Endothelial cell (in vitro differentiated cells): ENCODE measurements at regions not wholly inside any gene's neighbourhood (a gene's known extent, or its start where the extent isn't known, plus 50 kb on each side); places are given as distances from the start of the nearest gene placed in this dataset.

Source experiments
- DNase-seq: peaks from one replicate; pipeline ENCODE4 v3.0.0; 2021; ENCODE audit warnings: low spot score
- H3K27ac Mint-ChIP-seq: one replicate; pipeline ENCODE4 v1.8.0; 2021; ENCODE audit warnings: mixed read lengths, inconsistent platforms; ENCODE audit not compliant: unreplicated experiment
- H3K27me3 Mint-ChIP-seq: one replicate; pipeline ENCODE4 v1.8.0; 2021; ENCODE audit warnings: mild to moderate bottlenecking, moderate library complexity, mixed read lengths, inconsistent platforms; ENCODE audit not compliant: unreplicated experiment
- H3K36me3 Mint-ChIP-seq: one replicate; pipeline ENCODE4 v1.8.0; 2021; ENCODE audit warnings: mild to moderate bottlenecking, low read depth, mixed read lengths, inconsistent platforms; ENCODE audit not compliant: unreplicated experiment
- H3K4me1 Mint-ChIP-seq: one replicate; pipeline ENCODE4 v1.8.0; 2021; ENCODE audit warnings: mild to moderate bottlenecking, mixed read lengths, inconsistent platforms; ENCODE audit not compliant: unreplicated experiment
- H3K4me3 Mint-ChIP-seq: one replicate; pipeline ENCODE4 v1.8.0; 2021; ENCODE audit warnings: mild to moderate bottlenecking, mixed read lengths, inconsistent platforms; ENCODE audit not compliant: unreplicated experiment
- H3K9me3 Mint-ChIP-seq: one replicate; pipeline ENCODE4 v1.8.0; 2021; ENCODE audit warnings: mixed read lengths, inconsistent platforms; ENCODE audit not compliant: unreplicated experiment
- CTCF ChIP-seq: fragments of 200-600 bp; sonication (generic); IDR thresholded peaks from one replicate; pipeline ENCODE4 v1.5.0; 2021; ENCODE audit warnings: antibody characterized with exemption; ENCODE audit not compliant: unreplicated experiment

- no peak for DNase-seq
- no peaks in the 10 kb centered on the region for H3K27me3 Mint-ChIP-seq
- no peak overlapping the region for H3K27ac Mint-ChIP-seq
- H3K4me1 Mint-ChIP-seq = no peaks in the 10 kb centered on the region
- H3K4me3 Mint-ChIP-seq = no peak overlapping the region
- no peaks in the 10 kb centered on the region for H3K36me3 Mint-ChIP-seq
- no peak for TF ChIP-seq CTCF
- no peaks in the 10 kb centered on the region for H3K9me3 Mint-ChIP-seq
Observed at GRCh38 chr5:163846512-163846911, 341.1 kb downstream of the MAT2B start.

GRCh38 chr5:163855754-163856153 is 350.3 kb downstream of the MAT2B start:
- no peaks in the 10 kb centered on the region for H3K36me3 Mint-ChIP-seq
- no peak overlapping the region for H3K4me3 Mint-ChIP-seq
- H3K27me3 Mint-ChIP-seq = no peaks in the 10 kb centered on the region
- H3K9me3 Mint-ChIP-seq = no peaks in the 10 kb centered on the region
- DNase-seq = no peak
- no peak overlapping the region for H3K27ac Mint-ChIP-seq
- TF ChIP-seq CTCF = no peak
- no peaks in the 10 kb centered on the region for H3K4me1 Mint-ChIP-seq

- Mint-ChIP-seq H3K4me1 (no peaks in the 10 kb centered on the region), H3K9me3 (no peaks in the 10 kb centered on the region), H3K27ac (no peak overlapping the region), H3K27me3 (no peaks in the 10 kb centered on the region), H3K4me3 (no peak overlapping the region), H3K36me3 (no peaks in the 10 kb centered on the region)
- DNase-seq = no peak
- no peak for TF ChIP-seq CTCF
Observed at GRCh38 chr5:163861670-163862069, 356.3 kb downstream of the MAT2B start.

GRCh38 chr5:163867324-163867723 is 361.9 kb downstream of the MAT2B start:
- no peaks in the 10 kb centered on the region for H3K27me3 Mint-ChIP-seq
- H3K36me3 Mint-ChIP-seq = no peaks in the 10 kb centered on the region
- no peak for TF ChIP-seq CTCF
- H3K4me3 Mint-ChIP-seq = no peak overlapping the region
- H3K4me1 Mint-ChIP-seq = no peaks in the 10 kb centered on the region
- DNase-seq = no peak
- no peak overlapping the region for H3K27ac Mint-ChIP-seq
- no peaks in the 10 kb centered on the region for H3K9me3 Mint-ChIP-seq

GRCh38 chr5:163867738-163868137 is 362.3 kb downstream of the MAT2B start:
- TF ChIP-seq CTCF = no peak
- Mint-ChIP-seq H3K4me3 (no peak overlapping the region), H3K4me1 (no peaks in the 10 kb centered on the region), H3K9me3 (no peaks in the 10 kb centered on the region), H3K36me3 (no peaks in the 10 kb centered on the region), H3K27ac (no peak overlapping the region), H3K27me3 (no peaks in the 10 kb centered on the region)
- DNase-seq = no peak
